Activated gamma-delta T cell treated with anti-CD3 and anti-CD28 coated beads, Interleukin-2, amount 50 U/mL, for 16 hours (primary cell): ENCODE measurements at regions not wholly inside any gene's neighbourhood (a gene's known extent, or its start where the extent isn't known, plus 50 kb on each side); places are given as distances from the start of the nearest gene placed in this dataset.

Source experiments
- DNase-seq: peaks from one replicate; pipeline ENCODE4 v3.0.0-alpha.2; 2020; ENCODE audit warnings: low read depth

DNA sequence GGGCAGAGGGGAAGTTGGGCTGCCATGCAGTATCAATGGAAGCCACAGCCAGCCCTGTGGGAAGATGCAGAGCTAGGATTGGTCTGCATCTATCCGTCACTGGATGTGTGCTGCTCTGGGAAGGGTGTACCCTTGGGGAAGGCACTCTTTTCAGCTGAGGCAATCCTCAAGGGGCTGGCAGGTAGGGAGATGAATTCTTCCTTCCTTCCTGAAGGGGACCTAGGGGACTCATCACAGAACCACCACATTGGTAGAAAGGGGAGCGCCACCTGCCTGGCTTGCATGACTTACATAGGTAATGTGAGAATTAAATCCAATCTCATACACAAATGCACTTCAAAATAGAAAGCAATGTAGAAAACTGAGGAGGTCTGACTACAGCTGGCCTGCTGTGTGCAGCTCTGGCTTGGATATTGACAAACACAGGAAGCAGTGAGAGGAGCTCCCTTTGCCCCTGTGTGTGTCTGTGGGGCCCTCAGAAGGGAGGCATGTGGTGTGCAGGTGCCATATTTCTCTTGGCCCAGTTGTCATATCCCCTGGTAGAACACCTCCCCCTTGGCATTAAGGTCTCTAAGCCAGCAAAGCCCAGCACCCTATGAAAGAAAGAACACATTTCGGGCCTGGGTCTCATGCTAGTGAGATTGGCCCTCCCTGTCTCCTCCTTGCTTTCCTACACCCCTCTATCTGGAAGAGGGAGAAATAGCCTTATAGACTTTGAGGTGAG, 260.3 kb upstream of the MOCS1 start:
- no peak for DNase-seq

DNA sequence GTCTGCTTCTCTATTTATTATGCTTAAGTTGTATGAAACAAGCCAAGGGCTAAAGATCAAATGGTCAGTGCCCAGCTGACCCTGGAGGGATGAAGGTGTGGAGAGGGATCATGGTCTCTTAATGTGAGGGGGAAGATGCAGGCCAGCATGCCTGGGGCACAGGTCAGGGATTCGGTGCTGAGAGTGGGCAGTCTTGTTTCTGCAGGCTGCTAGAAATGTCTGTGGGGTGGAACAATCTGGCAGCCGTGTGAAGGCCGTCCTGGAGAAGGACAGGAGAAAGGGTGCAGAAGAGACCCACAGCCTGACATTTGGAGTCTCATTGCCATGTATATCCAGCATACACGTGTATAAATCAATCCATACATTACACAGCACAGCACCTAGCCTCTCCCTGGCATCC, 258.3 kb upstream of the MOCS1 start:
- DNase-seq = no peak

DNA sequence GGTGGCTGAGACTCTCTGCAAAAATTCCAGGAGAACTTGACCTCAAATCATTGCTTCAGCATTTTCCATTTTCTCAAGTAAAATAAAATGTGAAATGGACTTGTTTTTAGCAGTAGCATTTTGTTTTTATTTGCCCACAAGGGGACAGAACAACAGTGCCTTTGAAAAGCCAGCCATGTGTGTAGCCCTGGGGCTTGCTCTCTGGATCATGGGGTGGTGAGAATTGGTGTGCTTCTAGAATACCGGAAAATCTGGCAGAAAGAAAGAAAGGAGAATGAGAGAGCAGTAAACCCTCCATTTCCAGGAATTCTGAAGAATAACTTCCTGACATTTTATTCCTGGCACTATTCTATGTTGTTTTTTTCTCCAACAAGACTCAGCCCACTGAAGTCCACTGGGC, 254.7 kb upstream of the MOCS1 start:
- DNase-seq = no peak

DNA sequence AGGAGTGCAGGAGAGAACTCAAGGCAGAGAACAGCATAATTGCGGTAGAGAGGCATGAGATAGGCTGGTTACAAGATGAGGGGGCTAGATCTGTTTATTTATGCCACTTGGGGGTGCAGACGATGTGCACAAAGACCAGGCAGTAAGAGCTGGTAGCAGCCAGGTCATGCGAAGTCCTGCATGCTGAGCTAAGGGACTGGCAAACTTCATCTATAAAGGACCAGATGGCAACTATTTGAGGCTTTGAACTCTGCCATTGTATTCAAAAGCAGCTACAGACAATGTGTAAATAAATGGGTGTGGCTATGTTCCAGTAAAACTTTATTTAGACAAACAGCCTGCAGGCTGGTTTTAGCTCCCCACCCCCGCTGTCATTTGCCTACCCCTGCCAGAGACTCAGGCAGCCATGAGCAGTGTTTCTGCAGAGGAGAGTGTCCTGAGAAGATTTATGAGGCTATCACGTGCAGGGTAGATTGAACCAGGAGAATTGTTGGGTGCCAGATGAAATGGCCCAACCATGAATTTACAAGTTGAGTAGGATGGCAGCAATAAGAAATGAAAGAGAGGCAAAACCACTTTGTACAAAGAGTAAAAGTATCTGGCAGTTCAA, 253.4 kb upstream of the MOCS1 start:
- DNase-seq = no peak

DNA sequence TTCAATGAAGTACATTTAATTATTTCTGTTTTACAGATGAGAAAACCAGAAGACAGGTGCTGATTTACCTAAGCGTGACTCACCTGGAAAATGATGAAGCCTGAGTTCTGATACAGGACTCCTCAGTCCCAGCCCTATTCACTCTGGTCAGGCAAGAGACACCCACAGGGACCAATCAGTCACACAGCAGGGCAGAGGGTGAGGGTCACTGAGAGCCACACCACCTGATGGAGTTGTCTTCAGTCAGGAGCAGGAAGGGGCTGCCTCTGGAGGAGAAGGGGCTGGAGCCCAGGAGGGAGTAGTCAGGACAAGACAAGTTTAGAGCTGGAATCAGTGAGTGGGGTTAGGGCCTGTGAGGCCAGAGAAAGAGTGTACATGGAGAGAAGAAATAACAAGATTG, 251.2 kb upstream of the MOCS1 start:
- DNase-seq = no peak

DNA sequence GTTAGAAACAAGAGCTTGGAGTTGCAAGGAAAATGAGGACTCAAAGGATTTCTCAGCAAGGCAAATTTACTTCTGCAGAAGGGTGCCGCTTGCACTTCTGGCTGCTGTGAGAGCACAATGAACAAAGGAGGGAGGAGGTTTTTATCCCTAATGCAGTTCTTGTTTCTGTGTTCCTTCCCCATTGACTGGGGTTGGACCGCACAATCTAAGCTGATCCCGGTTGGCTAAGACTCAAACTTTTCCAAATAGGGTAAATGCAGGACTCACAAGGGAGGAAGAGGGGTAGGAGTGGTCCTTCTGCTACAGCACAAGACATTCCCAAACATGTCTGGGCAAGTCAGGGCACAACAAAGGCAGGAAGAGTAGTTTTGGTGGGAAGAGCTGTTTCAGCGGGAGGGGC, 249.6 kb upstream of the MOCS1 start:
- DNase-seq = no peak

DNA sequence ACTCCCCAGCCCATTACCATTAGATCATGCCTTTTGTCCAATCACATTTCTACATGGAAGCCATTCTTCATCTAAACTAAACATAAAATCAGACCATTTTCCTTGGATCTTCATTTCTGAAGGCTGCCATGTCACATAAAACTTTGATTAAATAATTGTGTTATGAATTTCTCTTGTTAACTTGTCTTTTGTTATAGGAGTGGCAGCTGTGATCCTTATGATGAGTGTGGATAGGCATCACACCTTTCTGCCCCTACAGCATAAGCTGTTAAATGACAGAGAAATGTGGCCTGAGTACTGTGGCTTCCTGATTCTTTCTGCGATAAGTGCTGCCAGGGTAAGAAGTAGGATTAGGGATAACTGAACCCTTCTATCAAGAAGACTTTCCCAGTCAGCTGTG, 247.1 kb upstream of the MOCS1 start:
- no peak for DNase-seq

DNA sequence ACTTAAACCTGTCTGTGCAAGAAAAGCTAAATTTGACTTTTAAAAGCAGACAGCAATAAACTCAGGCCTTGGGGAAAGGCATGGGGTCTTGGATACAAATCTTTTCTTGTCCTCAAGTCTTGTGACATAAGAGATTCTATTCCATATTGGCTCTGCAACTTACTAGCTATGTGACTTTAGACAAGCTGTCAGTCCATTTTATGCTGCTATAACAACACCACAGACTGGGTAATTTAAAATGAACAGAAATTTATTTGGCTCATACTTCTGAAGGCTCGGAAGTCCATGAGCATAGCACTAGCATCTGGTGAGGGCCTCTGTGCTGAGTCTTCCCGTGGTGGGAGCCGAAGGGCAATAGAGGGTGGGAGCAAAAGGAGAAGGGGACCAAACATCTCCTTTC, 246.0 kb upstream of the MOCS1 start:
- no peak for DNase-seq

DNA sequence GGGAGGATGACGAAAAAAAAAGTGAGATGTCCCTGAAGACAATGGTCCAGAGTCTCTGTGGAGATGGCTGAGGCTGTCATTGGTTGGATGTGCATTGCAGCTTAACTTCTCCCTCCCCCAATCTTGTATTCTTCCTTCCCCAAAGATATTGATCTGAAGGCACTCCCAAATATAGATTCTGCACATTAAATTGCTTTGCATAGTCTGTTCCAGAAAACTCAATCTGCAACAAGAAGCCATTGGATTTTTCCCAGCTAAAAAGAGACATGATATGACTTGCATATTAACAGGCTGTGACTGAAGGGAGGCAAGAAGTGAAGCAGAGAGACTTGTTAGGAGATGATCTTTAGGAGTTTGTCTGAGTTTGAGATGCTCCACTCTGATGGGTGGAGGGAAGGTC, 245.2 kb upstream of the MOCS1 start:
- no peak for DNase-seq

DNA sequence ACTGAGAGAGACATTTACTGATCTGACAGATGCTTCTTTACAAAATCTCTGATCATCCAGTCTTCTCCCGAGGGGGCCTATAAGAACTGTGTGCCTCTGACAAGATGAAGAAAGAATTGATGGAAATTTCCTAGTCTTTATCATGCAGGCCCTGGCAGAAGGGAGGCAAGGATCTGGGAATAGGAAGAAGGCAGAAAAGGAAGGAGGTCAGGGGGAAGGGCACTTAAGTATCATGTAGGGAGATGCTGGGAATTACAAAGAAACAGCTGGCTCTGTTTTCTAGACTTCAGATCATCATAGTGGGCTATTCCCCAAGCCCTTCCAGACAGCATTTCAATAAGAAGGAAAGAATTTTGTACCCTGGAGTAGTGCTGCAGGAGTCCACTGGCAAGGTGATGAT, 243.3 kb upstream of the MOCS1 start:
- DNase-seq = no peak

DNA sequence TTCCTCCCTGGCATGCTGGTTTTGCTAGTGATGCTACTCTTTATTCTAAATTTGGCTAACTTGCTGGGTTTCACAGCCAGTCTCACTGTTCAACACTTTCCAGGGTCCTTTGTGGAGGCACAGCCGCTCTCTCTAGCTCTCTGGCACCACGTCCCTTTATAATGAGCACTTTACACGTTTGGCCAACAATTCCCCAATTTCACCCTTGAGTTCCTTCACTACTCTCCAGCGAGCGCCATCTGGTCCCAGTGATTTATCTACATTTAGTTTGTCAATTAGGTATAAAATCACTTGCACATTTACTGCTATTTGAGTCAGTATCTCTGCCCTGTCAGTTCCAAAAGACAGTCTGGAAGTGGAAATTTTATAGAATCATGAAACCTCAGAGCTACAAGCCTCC, 241.9 kb upstream of the MOCS1 start:
- no peak for DNase-seq

DNA sequence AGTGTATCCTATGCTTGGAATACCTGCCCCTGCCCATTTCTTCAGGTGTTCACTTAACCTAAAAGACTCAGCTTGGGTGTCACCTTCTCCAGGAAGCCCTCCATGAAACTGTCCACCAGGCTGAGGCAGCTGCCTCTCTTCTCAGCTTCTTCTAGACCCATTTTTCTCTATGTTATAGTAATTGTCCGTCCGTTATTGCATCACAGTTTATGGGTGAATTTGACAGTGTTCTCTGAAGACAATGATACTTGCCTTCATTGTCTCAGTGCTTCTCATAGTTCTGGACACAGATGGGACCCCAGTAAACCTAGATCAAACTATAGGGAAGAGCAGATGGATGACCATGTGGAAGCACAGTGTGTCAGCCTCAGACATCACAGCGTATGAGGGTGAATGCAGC, 238.0 kb upstream of the MOCS1 start:
- DNase-seq = no peak

DNA sequence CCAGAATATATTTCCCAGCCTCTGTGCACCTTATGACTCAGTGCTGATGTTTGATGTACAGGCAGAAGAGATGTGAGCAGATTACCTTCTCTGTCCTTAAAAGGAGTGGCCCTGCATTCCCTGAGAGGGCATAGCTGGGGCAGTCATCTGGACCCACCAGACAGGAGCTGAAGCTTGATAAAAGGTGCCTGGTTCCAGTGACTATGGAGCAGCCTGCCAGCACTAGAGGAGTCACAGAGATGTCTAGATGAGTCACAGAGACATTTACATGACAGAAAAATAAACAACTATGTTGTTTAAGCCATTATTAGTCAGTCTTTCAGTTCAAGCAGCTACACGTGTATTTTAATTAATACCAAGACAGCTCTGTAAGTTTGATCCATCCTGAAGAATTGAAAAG, 237.1 kb upstream of the MOCS1 start:
- DNase-seq = no peak

DNA sequence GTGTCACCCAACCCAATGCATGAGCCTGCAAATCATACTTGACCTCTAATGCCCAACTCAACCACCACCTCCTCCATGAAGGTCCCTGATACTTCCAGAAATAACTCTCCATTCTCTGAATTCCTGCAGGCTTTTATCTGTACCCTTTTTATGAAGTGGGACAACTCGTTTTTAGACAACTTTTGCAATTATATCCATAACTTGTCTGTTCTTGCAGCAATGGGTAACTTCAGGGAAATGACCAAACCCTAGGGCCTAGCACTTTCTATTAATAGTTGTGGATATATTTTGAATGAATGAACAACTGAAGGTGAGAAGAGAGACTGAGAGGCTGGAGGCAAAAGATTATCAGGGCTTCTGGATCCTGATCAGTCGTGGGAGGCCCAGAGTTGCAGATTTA, 236.6 kb upstream of the MOCS1 start:
- DNase-seq = no peak

DNA sequence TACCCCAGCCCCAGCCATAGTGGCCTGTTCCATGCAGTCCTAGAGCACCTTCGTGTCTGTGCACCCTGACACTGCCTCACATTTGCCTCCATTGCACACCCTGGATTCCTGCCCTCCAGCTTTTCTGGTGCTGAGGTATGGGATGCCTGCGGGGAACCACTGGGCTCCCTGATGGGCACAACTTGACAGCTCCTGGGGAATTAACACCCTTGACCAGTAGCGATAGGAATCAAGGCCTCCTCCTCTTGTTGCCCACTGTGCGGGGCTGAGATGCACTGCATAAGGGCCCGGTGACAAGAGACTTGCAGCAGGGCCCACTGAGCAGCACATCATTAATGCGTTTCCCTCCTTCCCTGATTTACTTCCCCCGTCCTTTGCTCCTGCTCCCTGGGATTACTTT, 235.6 kb upstream of the MOCS1 start:
- no peak for DNase-seq

DNA sequence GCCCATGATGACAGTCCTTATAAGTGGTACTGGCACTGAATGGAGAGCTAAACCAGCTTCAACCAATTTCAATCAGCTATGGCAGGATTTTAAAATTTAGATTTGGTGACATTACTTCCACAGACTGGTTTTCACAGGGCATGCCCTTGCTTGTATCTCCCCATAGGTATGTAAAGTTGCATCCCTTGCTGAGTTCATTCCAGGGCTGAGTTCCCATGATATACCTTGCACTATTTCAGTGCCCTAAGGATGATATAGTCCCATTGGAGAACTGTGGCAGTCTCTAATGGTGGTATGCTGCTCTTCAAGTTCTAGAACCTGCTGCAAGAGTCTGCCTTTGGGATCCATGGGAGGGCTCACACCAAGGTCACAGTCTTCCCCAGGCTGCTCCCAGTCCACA, 232.7 kb upstream of the MOCS1 start:
- DNase-seq = no peak

DNA sequence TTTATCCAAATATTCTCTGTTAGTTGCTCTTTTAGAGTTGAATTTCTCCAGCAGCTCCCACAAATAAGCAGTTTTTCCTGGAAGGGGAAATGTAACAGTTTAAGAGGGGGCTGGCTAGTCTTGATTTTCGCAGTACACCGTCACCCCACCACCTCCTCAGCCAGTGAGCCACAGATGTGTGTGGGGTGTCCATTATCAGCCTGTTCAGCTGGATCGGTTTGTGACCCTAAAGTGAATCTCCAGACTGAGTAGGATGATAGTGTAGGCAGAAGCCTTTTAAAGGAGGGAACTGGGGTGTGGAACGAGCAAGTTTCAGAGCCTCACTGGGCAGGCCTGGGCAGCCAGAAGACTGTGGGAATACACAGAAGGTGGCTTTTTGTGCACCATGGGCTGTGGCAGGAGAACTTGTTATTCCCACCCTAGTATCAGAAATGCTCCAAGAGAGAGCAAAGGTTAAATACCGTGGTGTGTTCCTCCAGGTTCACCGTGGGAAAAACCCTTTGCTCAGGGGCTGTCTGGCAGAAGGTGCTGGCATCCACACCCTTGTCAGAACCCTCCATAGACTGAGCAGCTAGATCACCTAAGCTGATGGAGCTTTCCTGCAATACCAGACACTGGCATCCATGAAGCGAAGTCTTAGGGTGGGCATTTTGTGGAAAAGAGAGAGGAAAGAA, 230.9 kb upstream of the MOCS1 start:
- DNase-seq = no peak

DNA sequence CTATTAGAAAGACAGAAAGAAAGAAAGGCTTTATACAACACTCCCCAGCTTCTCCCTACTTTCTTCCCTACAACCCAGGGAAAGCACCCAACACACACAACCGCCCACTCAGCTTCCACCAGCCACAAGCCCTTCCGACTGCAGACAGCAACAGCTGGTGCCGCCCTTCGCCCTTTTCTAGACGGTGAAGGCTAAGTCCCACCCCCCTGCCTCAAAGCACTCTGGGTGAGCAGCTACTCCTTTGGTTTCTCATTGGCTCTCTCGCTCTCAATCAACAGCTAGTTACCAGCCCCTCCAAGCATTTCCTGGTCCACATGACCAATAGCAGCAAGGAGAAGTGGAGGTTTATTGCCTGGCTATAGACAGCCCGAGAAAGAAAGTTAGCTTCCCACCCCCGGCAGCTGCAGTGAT, 230.1 kb upstream of the MOCS1 start:
- DNase-seq = no peak

DNA sequence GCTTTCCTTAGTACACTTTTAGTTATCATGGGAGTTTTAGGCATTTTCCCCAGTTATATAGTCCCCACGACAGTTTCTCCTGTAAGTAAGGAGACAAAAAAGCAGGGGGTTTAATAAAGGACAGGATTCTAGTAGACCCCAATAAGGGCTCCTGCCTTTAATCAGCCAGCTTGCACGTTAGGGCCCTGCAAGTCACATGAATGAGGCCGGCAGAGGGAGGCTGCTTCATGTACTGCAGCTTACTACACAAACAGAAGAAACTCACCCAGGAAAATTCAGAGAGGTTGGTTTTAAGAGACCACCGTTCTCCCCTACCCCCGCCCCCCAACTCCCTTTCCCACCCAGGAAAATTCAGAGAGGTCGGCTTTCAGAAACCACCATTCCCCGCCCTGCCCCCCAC, 229.7 kb upstream of the MOCS1 start:
- no peak for DNase-seq

DNA sequence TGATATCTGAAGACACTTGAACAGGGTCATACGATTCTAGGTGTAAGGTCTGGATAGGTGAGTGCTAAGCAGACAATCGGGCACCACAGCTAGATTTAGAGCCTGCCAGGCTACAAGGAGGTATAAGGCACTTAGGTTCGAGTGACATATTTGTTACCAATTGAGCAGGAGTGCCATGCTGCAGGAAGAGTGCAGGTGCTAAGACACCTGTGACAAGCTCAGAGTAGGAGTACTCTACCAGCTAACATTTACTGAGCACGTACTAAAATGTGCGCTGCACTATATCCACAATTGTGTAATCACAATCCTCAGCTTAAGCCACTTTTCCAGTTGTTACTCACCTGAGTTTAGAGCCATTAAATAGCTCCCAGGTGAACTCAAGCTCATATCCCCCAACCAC, 227.8 kb upstream of the MOCS1 start:
- DNase-seq = no peak

DNA sequence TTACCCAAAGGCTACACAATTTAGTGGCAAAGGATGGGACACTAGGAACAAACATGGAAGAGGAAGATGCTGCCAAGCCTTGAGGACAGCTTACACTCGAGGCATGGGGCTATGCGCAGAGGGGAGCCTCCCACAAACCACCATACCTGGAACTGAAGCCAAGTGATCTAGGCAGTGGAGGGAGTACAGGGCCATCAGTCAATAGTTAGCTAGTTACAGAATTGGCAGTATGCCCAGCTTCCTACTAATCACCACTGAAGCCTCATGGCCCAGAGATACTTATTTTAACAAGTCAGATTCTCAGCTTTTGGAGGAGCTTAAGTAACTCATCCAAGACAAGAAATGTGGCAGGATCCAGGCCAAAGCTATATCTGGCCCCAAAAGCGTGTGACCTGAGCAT, 226.6 kb upstream of the MOCS1 start:
- no peak for DNase-seq

DNA sequence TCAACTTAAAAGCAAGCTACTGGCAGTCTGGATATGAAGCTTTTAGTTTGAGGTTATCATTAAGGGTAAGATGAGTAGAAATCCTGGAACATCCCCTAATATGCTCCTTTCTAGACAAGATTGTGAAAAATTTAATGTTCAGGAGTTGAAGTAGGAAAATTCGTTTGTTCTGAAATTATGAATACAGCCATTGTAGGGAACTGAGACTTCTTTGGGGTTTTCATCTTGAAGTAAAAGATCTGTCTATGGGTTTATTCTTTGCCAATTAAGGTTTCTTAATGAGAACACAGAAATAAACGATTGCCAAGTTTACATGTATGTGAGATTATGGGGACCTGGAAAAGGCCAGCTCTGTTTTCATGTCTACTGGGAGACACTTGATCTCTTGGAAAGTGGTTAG, 225.6 kb upstream of the MOCS1 start:
- no peak for DNase-seq

DNA sequence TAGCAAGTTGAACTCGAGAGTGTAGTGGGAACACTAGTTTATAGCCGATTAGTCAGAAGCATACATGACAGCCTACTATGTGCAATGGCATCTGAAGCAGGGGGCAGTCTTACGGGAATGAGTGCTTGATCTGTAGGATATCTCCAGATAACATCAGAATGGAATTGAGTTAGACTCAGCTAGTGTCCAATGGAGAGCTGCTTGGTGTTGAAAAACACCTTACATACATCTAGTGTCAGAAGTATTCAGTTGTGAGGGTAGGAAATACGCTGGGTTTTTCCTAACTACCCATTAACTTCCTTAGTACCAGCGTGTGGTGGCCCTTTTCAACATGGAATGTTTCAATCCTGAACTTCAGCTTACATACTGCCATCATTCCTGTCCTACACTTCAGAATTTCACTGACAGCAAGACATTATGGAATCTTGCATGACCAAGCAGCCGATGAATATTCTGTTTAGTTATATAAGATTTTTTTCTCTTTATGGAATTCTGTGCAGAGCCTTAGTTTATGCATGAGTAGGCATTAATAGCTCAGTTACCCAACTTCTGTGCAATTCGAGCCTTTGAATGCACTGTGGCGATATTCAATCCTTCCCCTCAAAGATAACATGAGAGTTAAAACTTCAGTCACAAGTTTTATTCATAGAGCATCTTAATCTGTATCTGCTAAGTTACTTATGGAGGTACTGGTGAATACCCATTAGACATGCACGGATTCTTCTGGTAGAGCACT, 218.6 kb upstream of the MOCS1 start:
- DNase-seq = no peak
